Caco-2 (cell line): ENCODE measurements at regions not wholly inside any gene's neighbourhood (a gene's known extent, or its start where the extent isn't known, plus 50 kb on each side); places are given as distances from the start of the nearest gene placed in this dataset.

Source experiments
- BruUV-seq: library from RNA; stranded (reverse); fragments of 400-500 nt; replicated peaks from 2 replicates; lab custom pipeline; 2021; lab: Mats Ljungman, UMichigan
- CTCF ChIA-PET: fragments of 300-600 bp; sonication (Branson Sonifier 250); formaldehyde crosslinking; loops from one replicate; lab custom pipeline; 2022; ENCODE audit warnings: antibody characterized with exemption; lab: Charles Lee
- POLR2A ChIA-PET: fragments of 300-600 bp; sonication (Branson Sonifier 250); formaldehyde crosslinking; loops from one replicate; lab custom pipeline; 2022; ENCODE audit warnings: antibody characterized with exemption; lab: Charles Lee
- DNase-seq, 2 experiments: peaks; one replicate each; pipeline versions ENCODE4 v3.0.0 to v3.0.0-alpha.2; 2020 to 2022
- H3K27me3 ChIP-seq: replicated peaks from 2 replicates; pipeline ENCODE4 v1.6.0; 2011; ENCODE audit warnings: low read length; ENCODE audit not compliant: control insufficient read depth, insufficient read depth
- H3K36me3 ChIP-seq: 2 replicates; pipeline ENCODE4 v1.5.1; 2011; ENCODE audit warnings: low read length; ENCODE audit not compliant: control insufficient read depth, insufficient read depth
- H3K4me1 ChIP-seq: fragments of 250-450 bp; sonication (Bioruptor Pico); 2 replicates; pipeline ENCODE4 v1.5.1; 2020; ENCODE audit warnings: mild to moderate bottlenecking
- H3K4me3 ChIP-seq: 2 replicates; pipeline ENCODE4 v1.5.1; 2011; ENCODE audit warnings: low read depth, mild to moderate bottlenecking, control low read depth, low read length
- H3K9me3 ChIP-seq: fragments of 250-450 bp; sonication (Bioruptor Pico); 2 replicates; pipeline ENCODE4 v1.5.1; 2020; ENCODE audit warnings: mild to moderate bottlenecking, moderate library complexity
- H3K27ac Mint-ChIP-seq: one replicate; pipeline ENCODE4 v1.8.0; 2022; ENCODE audit warnings: mixed read lengths; ENCODE audit not compliant: unreplicated experiment
- H3K27me3 Mint-ChIP-seq: one replicate; pipeline ENCODE4 v1.8.0; 2022; ENCODE audit warnings: mixed read lengths; ENCODE audit not compliant: insufficient read depth, unreplicated experiment
- H3K36me3 Mint-ChIP-seq: one replicate; pipeline ENCODE4 v1.8.0; 2022; ENCODE audit warnings: mild to moderate bottlenecking, mixed read lengths; ENCODE audit not compliant: insufficient read depth, unreplicated experiment
- H3K4me1 Mint-ChIP-seq: one replicate; pipeline ENCODE4 v1.8.0; 2022; ENCODE audit warnings: low read depth, mixed read lengths; ENCODE audit not compliant: unreplicated experiment
- H3K4me3 Mint-ChIP-seq: one replicate; pipeline ENCODE4 v1.8.0; 2022; ENCODE audit warnings: mild to moderate bottlenecking, moderate library complexity, mixed read lengths; ENCODE audit not compliant: unreplicated experiment
- H3K9me3 Mint-ChIP-seq: one replicate; pipeline ENCODE4 v1.8.0; 2022; ENCODE audit warnings: mixed read lengths; ENCODE audit not compliant: unreplicated experiment
- intact Hi-C: fragments of 100-400 bp; cut with micrococcal nuclease; formaldehyde crosslinking; loops from one replicate; pipeline ENCODE4 v1.10.0; 2022; ENCODE audit not compliant: unreplicated experiment
- TF ChIP-seq, protein P1 (sequence below), 2 experiments: fragments of 200-600 bp in 1 of 2; IDR thresholded peaks; 1 replicate in 1 of 2; 2 replicates in 1 of 2; pipeline versions ENCODE4 v1.5.1 to v1.8.0; 2011 to 2022; ENCODE audit warnings: antibody characterized with exemption in 1 of 2, control low read depth in 1 of 2, inconsistent platforms in 1 of 2, low read depth in 1 of 2, low read length in 1 of 2, mild to moderate bottlenecking in 1 of 2, moderate library complexity in 1 of 2; ENCODE audit not compliant: insufficient read depth in 1 of 2, severe bottlenecking in 1 of 2, unreplicated experiment in 1 of 2

GRCh38 chr11:80307676-80308075 lies 866.8 kb upstream of the TENM4 start:
- peaks cover 13% of the 10 kb centered on the region; the same call in 1 of the 2 replicates for H3K9me3 ChIP-seq
- no TSS peak for BruUV-seq
- H3K4me1 ChIP-seq: no peaks in the 10 kb centered on the region
- H3K36me3 ChIP-seq: no peaks in the 10 kb centered on the region
- POLR2A ChIA-PET: no interaction called here
- Mint-ChIP-seq H3K36me3 (no peaks in the 10 kb centered on the region), H3K27ac (no peak overlapping the region), H3K9me3 (peaks cover 28% of the 10 kb centered on the region), H3K4me1 (no peaks in the 10 kb centered on the region), H3K27me3 (no peaks in the 10 kb centered on the region), H3K4me3 (no peak overlapping the region)
- CTCF ChIA-PET: no interaction called here
- TF ChIP-seq, protein P1, sequence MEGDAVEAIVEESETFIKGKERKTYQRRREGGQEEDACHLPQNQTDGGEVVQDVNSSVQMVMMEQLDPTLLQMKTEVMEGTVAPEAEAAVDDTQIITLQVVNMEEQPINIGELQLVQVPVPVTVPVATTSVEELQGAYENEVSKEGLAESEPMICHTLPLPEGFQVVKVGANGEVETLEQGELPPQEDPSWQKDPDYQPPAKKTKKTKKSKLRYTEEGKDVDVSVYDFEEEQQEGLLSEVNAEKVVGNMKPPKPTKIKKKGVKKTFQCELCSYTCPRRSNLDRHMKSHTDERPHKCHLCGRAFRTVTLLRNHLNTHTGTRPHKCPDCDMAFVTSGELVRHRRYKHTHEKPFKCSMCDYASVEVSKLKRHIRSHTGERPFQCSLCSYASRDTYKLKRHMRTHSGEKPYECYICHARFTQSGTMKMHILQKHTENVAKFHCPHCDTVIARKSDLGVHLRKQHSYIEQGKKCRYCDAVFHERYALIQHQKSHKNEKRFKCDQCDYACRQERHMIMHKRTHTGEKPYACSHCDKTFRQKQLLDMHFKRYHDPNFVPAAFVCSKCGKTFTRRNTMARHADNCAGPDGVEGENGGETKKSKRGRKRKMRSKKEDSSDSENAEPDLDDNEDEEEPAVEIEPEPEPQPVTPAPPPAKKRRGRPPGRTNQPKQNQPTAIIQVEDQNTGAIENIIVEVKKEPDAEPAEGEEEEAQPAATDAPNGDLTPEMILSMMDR (IDR thresholded peaks at IDR 0.05; ENCODE audit: insufficient read depth in 1 of 2, low read depth in 1 of 2, low read length in 1 of 2, severe bottlenecking in 1 of 2, unreplicated experiment in 1 of 2): no peak
- no peak for DNase-seq
- H3K4me3 ChIP-seq: no peak overlapping the region
- intact Hi-C loops: no loop called here
- H3K27me3 ChIP-seq: no peaks in the 10 kb centered on the region

DNA sequence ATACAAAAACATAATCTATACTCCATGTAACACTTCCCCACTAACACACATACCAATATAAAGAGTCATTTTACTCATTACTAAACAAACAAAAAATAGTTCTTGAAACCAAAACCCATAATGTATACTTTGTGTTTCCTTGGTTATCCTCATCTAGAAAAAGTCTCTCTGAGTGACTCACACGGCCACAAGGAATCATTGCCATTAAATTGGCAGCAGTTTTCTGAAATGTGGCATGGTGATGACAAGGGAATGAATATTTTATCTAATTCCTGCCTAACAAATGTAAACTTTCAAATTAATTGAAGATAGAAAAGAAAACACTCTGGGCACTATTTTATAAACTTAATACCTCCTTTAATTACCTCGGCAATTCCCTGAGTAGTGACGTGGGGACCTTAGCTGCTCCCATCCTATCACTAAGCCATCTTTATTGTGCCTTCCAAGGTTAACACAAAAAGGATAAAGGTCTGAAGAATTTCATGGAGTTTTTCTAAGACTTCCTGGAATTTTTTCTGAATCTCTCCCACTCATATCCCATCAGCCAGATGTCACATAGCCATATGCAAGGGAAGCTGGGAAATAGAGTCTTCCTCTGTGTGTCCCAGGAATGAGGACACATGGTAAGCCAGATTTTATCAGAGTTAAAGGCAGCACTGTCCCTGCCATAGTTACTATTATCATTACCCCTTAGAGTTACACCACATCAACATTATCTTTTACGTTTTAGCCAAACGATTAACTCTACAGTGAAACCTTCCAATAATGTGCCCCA lies 857.2 kb upstream of the TENM4 start:
- Histone ChIP-seq H3K27me3 (no peaks in the 10 kb centered on the region), H3K4me3 (no peak overlapping the region), H3K9me3 (no peaks in the 10 kb centered on the region), H3K4me1 (no peaks in the 10 kb centered on the region), H3K36me3 (no peaks in the 10 kb centered on the region)
- TF ChIP-seq, protein P1 (IDR thresholded peaks at IDR 0.05; ENCODE audit: insufficient read depth in 1 of 2, low read depth in 1 of 2, low read length in 1 of 2, severe bottlenecking in 1 of 2, unreplicated experiment in 1 of 2): no peak
- ChIA-PET POLR2A (no interaction called here), CTCF (no interaction called here)
- H3K36me3 Mint-ChIP-seq: no peaks in the 10 kb centered on the region
- intact Hi-C loops: no loop called here
- no peak for DNase-seq
- H3K27ac Mint-ChIP-seq: no peak overlapping the region
- BruUV-seq: no TSS peak
- H3K9me3 Mint-ChIP-seq: peaks cover 9% of the 10 kb centered on the region
- no peak overlapping the region for H3K4me3 Mint-ChIP-seq
- H3K27me3 Mint-ChIP-seq: no peaks in the 10 kb centered on the region
- no peaks in the 10 kb centered on the region for H3K4me1 Mint-ChIP-seq

GRCh38 chr11:80293293-80293692 lies 852.5 kb upstream of the TENM4 start:
- intact Hi-C loops: no loop called here
- no peak overlapping the region for H3K4me3 ChIP-seq
- ChIA-PET POLR2A (no interaction called here), CTCF (no interaction called here)
- H3K36me3 ChIP-seq: no peaks in the 10 kb centered on the region
- Mint-ChIP-seq H3K27ac (no peak overlapping the region), H3K27me3 (no peaks in the 10 kb centered on the region), H3K36me3 (no peaks in the 10 kb centered on the region), H3K9me3 (no peaks in the 10 kb centered on the region), H3K4me1 (no peaks in the 10 kb centered on the region), H3K4me3 (no peak overlapping the region)
- DNase-seq: no peak
- no peaks in the 10 kb centered on the region for H3K27me3 ChIP-seq
- BruUV-seq: no TSS peak
- H3K4me1 ChIP-seq: no peaks in the 10 kb centered on the region
- TF ChIP-seq, protein P1 (IDR thresholded peaks at IDR 0.05; ENCODE audit: insufficient read depth in 1 of 2, low read depth in 1 of 2, low read length in 1 of 2, severe bottlenecking in 1 of 2, unreplicated experiment in 1 of 2): no peak
- no peaks in the 10 kb centered on the region for H3K9me3 ChIP-seq
